Midbrain (tissue), 1 donor: ENCODE measurements at regions not wholly inside any gene's neighbourhood (a gene's known extent, or its start where the extent isn't known, plus 50 kb on each side); places are given as distances from the start of the nearest gene placed in this dataset.

Source experiments
- DNase-seq: peaks from one replicate; lab custom pipeline; 2025; lab: John Stamatoyannopoulos, UW

- DNase-seq, result no peak
Measured at GRCh38 chr7:155921086-155921803, 109.0 kb upstream of the SHH start.

GRCh38 chr7:155920068-155920461 lies 107.8 kb upstream of the SHH start:
- no peak for DNase-seq

GRCh38 chr7:155919391-155920067 lies 107.3 kb upstream of the SHH start:
- no peak for DNase-seq

- no peak for DNase-seq
Measured at GRCh38 chr7:155918720-155919390, 106.6 kb upstream of the SHH start.

- DNase-seq, result no peak
Measured at GRCh38 chr7:155917836-155918430, 105.7 kb upstream of the SHH start.

GRCh38 chr7:155916926-155917655 lies 104.8 kb upstream of the SHH start:
- no peak for DNase-seq

- DNase-seq, result no peak
Measured at GRCh38 chr7:155914341-155914740, 102.1 kb upstream of the SHH start.

GRCh38 chr7:155913719-155914118 lies 101.5 kb upstream of the SHH start:
- DNase-seq, result no peak

- DNase-seq, result no peak
Measured at GRCh38 chr7:155913291-155913690, 101.0 kb upstream of the SHH start.

GRCh38 chr7:155911471-155912105 lies 99.3 kb upstream of the SHH start:
- DNase-seq, result no peak

GRCh38 chr7:155908385-155908784 lies 96.1 kb upstream of the SHH start:
- no peak for DNase-seq

- no peak for DNase-seq
Measured at GRCh38 chr7:155907450-155908200, 95.4 kb upstream of the SHH start.

- DNase-seq, result no peak
Measured at GRCh38 chr7:155901176-155901575, 88.9 kb upstream of the SHH start.

GRCh38 chr7:155899596-155899995 lies 87.3 kb upstream of the SHH start:
- DNase-seq, result no peak

- no peak for DNase-seq
Measured at GRCh38 chr7:155897758-155898386, 85.6 kb upstream of the SHH start.

- DNase-seq, result no peak
Measured at GRCh38 chr7:155896531-155897263, 84.4 kb upstream of the SHH start.

GRCh38 chr7:155893664-155894063 lies 81.4 kb upstream of the SHH start:
- no peak for DNase-seq

GRCh38 chr7:155893176-155893575 lies 80.9 kb upstream of the SHH start:
- no peak for DNase-seq

GRCh38 chr7:155889636-155890511 lies 77.6 kb upstream of the SHH start:
- DNase-seq, result no peak
